Kidney (tissue), 13 donors: ENCODE measurements at regions not wholly inside any gene's neighbourhood (a gene's known extent, or its start where the extent isn't known, plus 50 kb on each side); places are given as distances from the start of the nearest gene placed in this dataset.

ENCODE experiments used
- DNase-seq, 5 donors: peaks; one replicate each; pipeline ENCODE4 v3.0.0-alpha.2; 2013 to 2020
- FAIRE-seq: peaks from 2 replicates; lab custom pipeline; 2012; peaks lifted over from hg19 to GRCh38; lab: Jason Lieb, UNC
- H3K27ac ChIP-seq, 2 donors: one replicate each; pipeline ENCODE4 v1.7.0; 2013; ENCODE audit warnings: low read depth in 2 of 2, low read length in 2 of 2, inconsistent platforms in 1 of 2
- H3K27me3 ChIP-seq: one replicate; pipeline ENCODE4 v1.7.1; 2013; ENCODE audit warnings: low read length, inconsistent platforms; ENCODE audit not compliant: control insufficient read depth, insufficient read depth
- H3K36me3 ChIP-seq, 3 donors: one replicate each; pipeline versions ENCODE4 v1.7.0 to v1.7.1; 2013; ENCODE audit warnings: low read length in 3 of 3, control low read depth in 1 of 3, inconsistent platforms in 1 of 3; ENCODE audit not compliant: insufficient read depth in 3 of 3, control insufficient read depth in 2 of 3
- H3K4me1 ChIP-seq, 3 donors: one replicate each; pipeline versions ENCODE4 v1.7.0 to v1.7.1; 2013; ENCODE audit warnings: low read length in 3 of 3, inconsistent platforms in 1 of 3, low read depth in 1 of 3; ENCODE audit not compliant: control insufficient read depth in 2 of 3, insufficient read depth in 2 of 3
- H3K4me3 ChIP-seq, 3 donors: one replicate each; pipeline versions ENCODE4 v1.7.0 to v1.8.1; 2013; ENCODE audit warnings: low read length in 3 of 3, control low read depth in 1 of 3, inconsistent platforms in 1 of 3
- H3K9ac ChIP-seq, 3 donors: one replicate each; pipeline versions ENCODE4 v1.7.0 to v1.7.1; 2013; ENCODE audit warnings: low read length in 3 of 3, control low read depth in 1 of 3, inconsistent platforms in 1 of 3
- H3K9me3 ChIP-seq, 3 donors: one replicate each; pipeline versions ENCODE4 v1.7.0 to v1.7.1; 2013; ENCODE audit warnings: low read length in 3 of 3, control low read depth in 1 of 3, inconsistent platforms in 1 of 3; ENCODE audit not compliant: control insufficient read depth in 2 of 3, insufficient read depth in 1 of 3
- CTCF ChIP-seq: IDR thresholded peaks from 3 replicates; pipeline ENCODE4 v1.5.1; 2012; ENCODE audit warnings: mild to moderate bottlenecking, moderate library complexity, borderline replicate concordance; ENCODE audit not compliant: insufficient read depth; ENCODE audit errors: extremely low read depth
- intact Hi-C: fragments of 100-400 bp; cut with DNase I; formaldehyde crosslinking; loops from one replicate; pipeline ENCODE4 v1.11.1; 2022
- donor health status: control.
- donor health status: control.
- donor health status: control.
- donor health status: control.
- donor health status: control.
- donor health status: DM: yes; HTN: yes; CAD: no.
- donor health status: Normal renal cell carcinoma (clear cell type).

- no peak overlapping the region for H3K27ac ChIP-seq
- intact Hi-C loops = no loop called here
- no peaks in the 10 kb centered on the region for H3K27me3 ChIP-seq
- no peak for TF ChIP-seq CTCF
- no peak overlapping the region for H3K4me3 ChIP-seq
- no peak overlapping the region for H3K9ac ChIP-seq
- DNase-seq (no peak), FAIRE-seq (no peak)
- no peaks in the 10 kb centered on the region for H3K9me3 ChIP-seq
- H3K4me1 ChIP-seq = no peaks in the 10 kb centered on the region
- no peaks in the 10 kb centered on the region for H3K36me3 ChIP-seq
Observed at GRCh38 chr15:100821327-100821726, 58.3 kb upstream of the ALDH1A3 start.

- no peak for TF ChIP-seq CTCF
- Histone ChIP-seq H3K27ac (no peak overlapping the region), H3K9ac (no peak overlapping the region), H3K4me1 (no peaks in the 10 kb centered on the region), H3K36me3 (no peaks in the 10 kb centered on the region), H3K9me3 (no peaks in the 10 kb centered on the region), H3K4me3 (no peak overlapping the region), H3K27me3 (no peaks in the 10 kb centered on the region)
- no peak for FAIRE-seq
- intact Hi-C loops = no loop called here
- DNase-seq = no peak
Observed at GRCh38 chr15:100824211-100824610, 55.4 kb upstream of the ALDH1A3 start.

GRCh38 chr15:100829457-100829856, 50.2 kb upstream of the ALDH1A3 start:
- TF ChIP-seq CTCF = no peak
- Histone ChIP-seq H3K4me3 (no peak overlapping the region), H3K36me3 (no peaks in the 10 kb centered on the region), H3K9me3 (no peaks in the 10 kb centered on the region), H3K27ac (no peak overlapping the region), H3K27me3 (no peaks in the 10 kb centered on the region), H3K4me1 (peaks cover 0 to 2% (median 0%) of the 10 kb centered on the region in 3 donors), H3K9ac (no peak overlapping the region)
- no peak for FAIRE-seq
- intact Hi-C loops = no loop called here
- DNase-seq = no peak
